GM23248 (cell line): ENCODE measurements at regions not wholly inside any gene's neighbourhood (a gene's known extent, or its start where the extent isn't known, plus 50 kb on each side); places are given as distances from the start of the nearest gene placed in this dataset.

Experiments used
- EZH2 ChIP-seq: fragments of 200-600 bp; sonication (generic); IDR thresholded peaks from 2 replicates; pipeline ENCODE4 v1.6.1; 2018; ENCODE audit warnings: antibody characterized with exemption, mild to moderate bottlenecking; ENCODE audit not compliant: insufficient read depth, poor library complexity, severe bottlenecking
- EZH2phosphoT487 ChIP-seq: fragments of 200-600 bp; sonication (generic); IDR thresholded peaks from 2 replicates; pipeline ENCODE4 v1.6.1; 2018; ENCODE audit warnings: antibody characterized with exemption, moderate library complexity, mild to moderate bottlenecking, low read depth; ENCODE audit not compliant: insufficient read depth

DNA sequence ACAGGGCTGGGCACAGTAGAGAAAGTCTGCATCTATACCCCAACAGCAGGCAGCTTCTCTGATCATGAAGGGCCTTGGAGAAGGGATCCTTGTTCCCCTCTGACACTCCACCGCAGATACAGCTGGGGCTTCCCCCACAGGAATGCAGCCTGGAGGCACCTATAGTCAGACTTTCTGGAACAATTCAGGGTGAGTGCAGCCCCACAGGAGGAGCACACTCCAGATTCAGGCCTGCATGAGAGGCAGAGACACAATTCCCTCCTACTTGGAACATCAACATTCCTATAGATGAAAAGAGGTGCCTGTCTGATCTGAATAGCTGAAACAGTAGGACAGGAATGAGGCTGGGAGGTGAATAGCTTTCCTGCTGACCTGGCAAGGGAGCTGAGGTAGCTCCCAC, 1298.0 kb upstream of the CNTN5 start:
- TF ChIP-seq EZH2 = no peak
- TF ChIP-seq EZH2phosphoT487 = no peak
